Hepatocyte (in vitro differentiated cells): ENCODE measurements at regions not wholly inside any gene's neighbourhood (a gene's known extent, or its start where the extent isn't known, plus 50 kb on each side); places are given as distances from the start of the nearest gene placed in this dataset.

Experiments
- DNase-seq: peaks from one replicate; pipeline ENCODE4 v3.0.0-alpha.2; 2016; ENCODE audit warnings: low spot score
- H2AFZ ChIP-seq: fragments of 200-600 bp; sonication (generic); 2 replicates; pipeline ENCODE4 v1.6.0; 2016; ENCODE audit warnings: antibody characterized with exemption, mild to moderate bottlenecking
- H3K27ac ChIP-seq: fragments of 200-600 bp; sonication (generic); 2 replicates; pipeline ENCODE4 v1.5.1; 2016; ENCODE audit warnings: mild to moderate bottlenecking
- H3K27me3 ChIP-seq: fragments of 200-600 bp; sonication (generic); 2 replicates; pipeline ENCODE4 v1.6.1; 2016
- H3K36me3 ChIP-seq: fragments of 200-600 bp; sonication (generic); replicated peaks from 2 replicates; pipeline ENCODE4 v1.5.1; 2016; ENCODE audit warnings: low read depth; ENCODE audit not compliant: insufficient read depth
- H3K4me1 ChIP-seq: fragments of 200-600 bp; sonication (generic); 2 replicates; pipeline ENCODE4 v1.5.1; 2016; ENCODE audit warnings: mild to moderate bottlenecking, moderate library complexity; ENCODE audit not compliant: insufficient read depth
- H3K4me2 ChIP-seq: fragments of 200-600 bp; sonication (generic); 2 replicates; pipeline ENCODE4 v1.6.0; 2016
- H3K4me3 ChIP-seq: fragments of 200-600 bp; sonication (generic); 2 replicates; pipeline ENCODE4 v1.5.1; 2016; ENCODE audit warnings: mild to moderate bottlenecking
- H3K79me2 ChIP-seq: fragments of 200-600 bp; sonication (generic); 2 replicates; pipeline ENCODE4 v1.6.0; 2017; ENCODE audit warnings: mild to moderate bottlenecking
- H3K9me2 ChIP-seq: fragments of 200-600 bp; sonication (generic); replicated peaks from 2 replicates; pipeline ENCODE4 v1.6.0; 2017; ENCODE audit warnings: mild to moderate bottlenecking; ENCODE audit not compliant: insufficient read depth
- H3K9me3 ChIP-seq: fragments of 200-600 bp; sonication (generic); 2 replicates; pipeline ENCODE4 v1.5.1; 2016; ENCODE audit warnings: low read depth, mild to moderate bottlenecking
- H4K20me1 ChIP-seq: fragments of 200-600 bp; sonication (generic); 2 replicates; pipeline ENCODE4 v1.6.0; 2016; ENCODE audit warnings: mild to moderate bottlenecking; ENCODE audit not compliant: insufficient read depth, poor library complexity, severe bottlenecking
- CTCF ChIP-seq: fragments of 200-600 bp; sonication (generic); IDR thresholded peaks from 2 replicates; pipeline ENCODE4 v1.5.1; 2016; ENCODE audit warnings: antibody characterized with exemption, mild to moderate bottlenecking; ENCODE audit not compliant: poor library complexity
- EZH2 ChIP-seq: fragments of 200-600 bp; sonication (generic); IDR thresholded peaks from 2 replicates; pipeline ENCODE4 v1.6.1; 2016; ENCODE audit warnings: antibody characterized with exemption, mild to moderate bottlenecking, borderline replicate concordance
- EZH2phosphoT487 ChIP-seq: fragments of 200-600 bp; sonication (generic); IDR thresholded peaks from one replicate; pipeline ENCODE4 v1.6.1; 2018; ENCODE audit warnings: antibody characterized with exemption, mild to moderate bottlenecking, low read depth, moderate library complexity; ENCODE audit not compliant: unreplicated experiment, severe bottlenecking
- WGBS: methylation state at CpG from one replicate; pipeline ENCODE4 v1.1.6; 2016; ENCODE audit warnings: low lambda C conversion rate; ENCODE audit errors: missing lambda C conversion rate; 5-methylcytosine and 5-hydroxymethylcytosine counted together

- no peak overlapping the region for H3K27ac ChIP-seq
- 69% methylated on average over 2 of the region's 2 CpGs for WGBS
- H3K36me3 ChIP-seq, result no peaks in the 10 kb centered on the region
- no peaks in the 10 kb centered on the region for H3K9me2 ChIP-seq
- H3K4me1 ChIP-seq, result no peaks in the 10 kb centered on the region
- TF ChIP-seq CTCF, result no peak
- TF ChIP-seq EZH2, result no peak
- no peak for TF ChIP-seq EZH2phosphoT487
- H3K4me2 ChIP-seq, result no peak overlapping the region
- H3K4me3 ChIP-seq, result no peak overlapping the region
- H3K9me3 ChIP-seq, result no peaks in the 10 kb centered on the region
- no peaks in the 10 kb centered on the region for H3K27me3 ChIP-seq
- H2AFZ ChIP-seq, result no peak overlapping the region
- DNase-seq, result no peak
- H4K20me1 ChIP-seq, result no peaks in the 10 kb centered on the region
- no peaks in the 10 kb centered on the region for H3K79me2 ChIP-seq
Measured at GRCh38 chr21:19034560-19034959, 631.0 kb upstream of the TMPRSS15 start.

GRCh38 chr21:19045876-19046275, 642.3 kb upstream of the TMPRSS15 start:
- no peak overlapping the region for H3K4me2 ChIP-seq
- no peak overlapping the region for H2AFZ ChIP-seq
- no peak overlapping the region for H3K4me3 ChIP-seq
- no peaks in the 10 kb centered on the region for H3K4me1 ChIP-seq
- H3K9me2 ChIP-seq, result no peaks in the 10 kb centered on the region
- 41% methylated on average over 2 of the region's 2 CpGs for WGBS
- no peaks in the 10 kb centered on the region for H3K79me2 ChIP-seq
- H3K27ac ChIP-seq, result no peak overlapping the region
- no peaks in the 10 kb centered on the region for H3K27me3 ChIP-seq
- no peak for TF ChIP-seq CTCF
- TF ChIP-seq EZH2phosphoT487, result no peak
- no peak for TF ChIP-seq EZH2
- no peaks in the 10 kb centered on the region for H3K36me3 ChIP-seq
- H3K9me3 ChIP-seq, result no peaks in the 10 kb centered on the region
- no peak for DNase-seq
- no peaks in the 10 kb centered on the region for H4K20me1 ChIP-seq

- H3K36me3 ChIP-seq, result no peaks in the 10 kb centered on the region
- H2AFZ ChIP-seq, result no peak overlapping the region
- H3K4me1 ChIP-seq, result no peaks in the 10 kb centered on the region
- H3K4me3 ChIP-seq, result no peak overlapping the region
- peak overlapping the region; percentile 71 for H3K27ac ChIP-seq
- no peaks in the 10 kb centered on the region for H3K9me3 ChIP-seq
- TF ChIP-seq EZH2phosphoT487, result no peak
- TF ChIP-seq EZH2, result no peak
- TF ChIP-seq CTCF, result no peak
- no peaks in the 10 kb centered on the region for H4K20me1 ChIP-seq
- H3K9me2 ChIP-seq, result no peaks in the 10 kb centered on the region
- 37% methylated on average over 4 of the region's 4 CpGs for WGBS
- H3K27me3 ChIP-seq, result no peaks in the 10 kb centered on the region
- H3K4me2 ChIP-seq, result no peak overlapping the region
- H3K79me2 ChIP-seq, result no peaks in the 10 kb centered on the region
- DNase-seq, result peak; percentile 35
Measured at GRCh38 chr21:19048098-19048672, 644.6 kb upstream of the TMPRSS15 start.

DNA sequence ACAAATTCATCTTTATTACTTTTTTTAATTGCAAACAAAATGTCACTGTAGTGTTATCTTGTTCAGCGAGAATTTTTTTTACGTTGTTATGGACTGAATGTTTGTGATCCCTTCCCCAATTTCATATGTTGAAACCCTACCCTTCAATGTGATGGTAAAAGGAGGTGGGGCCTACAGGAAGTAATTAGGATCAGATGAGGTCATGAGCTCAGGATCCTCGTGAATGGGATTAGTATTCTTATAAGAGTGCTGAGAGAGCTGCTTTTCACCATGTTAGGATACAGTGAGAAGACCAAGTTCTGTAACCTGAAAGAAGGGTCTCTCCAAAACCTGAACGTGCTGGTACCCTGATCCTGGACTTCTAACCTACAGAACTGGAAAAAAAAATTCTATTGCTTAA, 646.0 kb upstream of the TMPRSS15 start:
- 76% methylated on average over 4 of the region's 4 CpGs for WGBS
- no peak overlapping the region for H2AFZ ChIP-seq
- H3K27me3 ChIP-seq, result no peaks in the 10 kb centered on the region
- no peaks in the 10 kb centered on the region for H4K20me1 ChIP-seq
- no peaks in the 10 kb centered on the region for H3K9me2 ChIP-seq
- no peak overlapping the region for H3K4me2 ChIP-seq
- H3K4me3 ChIP-seq, result no peak overlapping the region
- no peaks in the 10 kb centered on the region for H3K4me1 ChIP-seq
- no peak for TF ChIP-seq EZH2
- TF ChIP-seq CTCF, result no peak
- no peak for TF ChIP-seq EZH2phosphoT487
- H3K27ac ChIP-seq, result no peak overlapping the region
- no peaks in the 10 kb centered on the region for H3K79me2 ChIP-seq
- no peaks in the 10 kb centered on the region for H3K36me3 ChIP-seq
- no peaks in the 10 kb centered on the region for H3K9me3 ChIP-seq
- no peak for DNase-seq
